Common myeloid progenitor, CD34-positive (primary cell): ENCODE measurements at regions not wholly inside any gene's neighbourhood (a gene's known extent, or its start where the extent isn't known, plus 50 kb on each side); places are given as distances from the start of the nearest gene placed in this dataset.

Experiments used
- CTCF ChIA-PET: fragments of 350-600 bp; sonication (Branson Sonifier 250); formaldehyde crosslinking; loops from one replicate; lab custom pipeline; 2021; ENCODE audit warnings: antibody characterized with exemption; lab: Charles Lee
- POLR2A ChIA-PET: fragments of 350-600 bp; sonication (Branson Sonifier 250); formaldehyde crosslinking; loops from one replicate; lab custom pipeline; 2021; ENCODE audit warnings: antibody characterized with exemption; lab: Charles Lee
- DNase-seq, 3 donors: peaks; one replicate each; pipeline versions ENCODE4 v3.0.0 to v3.0.0-alpha.2; 2013
- H3K27ac ChIP-seq, 2 experiments: 1 replicate in 1 of 2; 2 replicates in 1 of 2; pipeline ENCODE4 v1.7.0; 2013; ENCODE audit warnings: inconsistent platforms in 2 of 2, low read length in 2 of 2, mild to moderate bottlenecking in 2 of 2, low read depth in 1 of 2, moderate library complexity in 1 of 2; ENCODE audit not compliant: severe bottlenecking in 2 of 2, insufficient read depth in 1 of 2, poor library complexity in 1 of 2
- H3K27me3 ChIP-seq, 5 experiments: replicated peaks in 2 of 5; 1 replicate in 3 of 5; 2 replicates in 2 of 5; pipeline versions ENCODE4 v1.6.1 to v1.7.0; 2013; ENCODE audit warnings: low read length in 4 of 5, mild to moderate bottlenecking in 2 of 5, moderate library complexity in 2 of 5, inconsistent platforms in 1 of 5; ENCODE audit not compliant: insufficient read depth in 5 of 5, control insufficient read depth in 4 of 5
- H3K36me3 ChIP-seq, 4 experiments: 1 replicate in 2 of 4; 2 replicates in 2 of 4; pipeline versions ENCODE4 v1.6.1 to v1.7.0; 2013; ENCODE audit warnings: low read length in 3 of 4, control low read depth in 1 of 4, mild to moderate bottlenecking in 1 of 4; ENCODE audit not compliant: control insufficient read depth in 4 of 4, insufficient read depth in 4 of 4
- H3K4me1 ChIP-seq, 4 experiments: 1 replicate in 3 of 4; 2 replicates in 1 of 4; pipeline versions ENCODE4 v1.6.1 to v1.7.1; 2013; ENCODE audit warnings: low read length in 3 of 4, mild to moderate bottlenecking in 3 of 4, control low read depth in 1 of 4, inconsistent platforms in 1 of 4, moderate library complexity in 1 of 4; ENCODE audit not compliant: control insufficient read depth in 4 of 4, insufficient read depth in 4 of 4; ENCODE audit errors: control extremely low read depth in 1 of 4
- H3K4me3 ChIP-seq, 7 experiments: 1 replicate in 4 of 7; 2 replicates in 3 of 7; pipeline versions ENCODE4 v1.5.1 to v1.7.0; 2013; ENCODE audit warnings: mild to moderate bottlenecking in 7 of 7, low read length in 6 of 7, moderate library complexity in 6 of 7, inconsistent platforms in 2 of 7, low read depth in 2 of 7, control low read depth in 1 of 7; ENCODE audit not compliant: insufficient read depth in 4 of 7, control insufficient read depth in 1 of 7; ENCODE audit errors: extremely low read depth in 1 of 7
- H3K9me3 ChIP-seq, 5 experiments: 1 replicate in 4 of 5; 2 replicates in 1 of 5; pipeline versions ENCODE4 v1.6.1 to v1.7.1; 2013; ENCODE audit warnings: low read length in 4 of 5, mild to moderate bottlenecking in 2 of 5, inconsistent platforms in 1 of 5, low read depth in 1 of 5, moderate library complexity in 1 of 5; ENCODE audit not compliant: control insufficient read depth in 4 of 5, insufficient read depth in 2 of 5; ENCODE audit errors: control extremely low read depth in 1 of 5
- WGBS: methylation state at CpG from one replicate; pipeline ENCODE4 v1.1.5; 2013; ENCODE audit not compliant: insufficient coverage; 5-methylcytosine and 5-hydroxymethylcytosine counted together

DNA sequence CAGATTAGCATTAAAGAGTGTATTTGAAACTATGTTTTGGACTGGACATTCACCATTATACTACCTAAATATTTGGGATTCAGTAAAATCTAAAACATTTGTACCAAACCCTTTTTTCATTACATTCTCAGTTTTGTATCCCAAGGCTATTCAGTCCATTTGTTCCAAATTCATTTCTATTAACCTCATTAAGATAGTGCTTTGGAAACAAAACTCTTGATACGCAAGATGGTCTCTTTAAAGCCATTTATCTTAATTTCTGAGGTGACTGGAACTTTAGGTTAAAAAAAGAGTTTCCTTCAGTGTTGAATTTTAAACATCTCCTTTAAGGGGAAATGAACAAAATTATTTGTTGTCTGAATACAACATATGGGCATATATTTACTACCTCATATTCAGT, 702.5 kb upstream of the GRAMD2B start:
- CTCF ChIA-PET: no interaction called here
- WGBS: no CpG with 5 or more reads among the region's 1 CpG
- POLR2A ChIA-PET: no interaction called here
- no peaks in the 10 kb centered on the region for H3K27me3 ChIP-seq
- no peak overlapping the region for H3K4me3 ChIP-seq
- DNase-seq: no peak
- H3K9me3 ChIP-seq: no peaks in the 10 kb centered on the region
- H3K36me3 ChIP-seq: no peaks in the 10 kb centered on the region
- no peak overlapping the region for H3K27ac ChIP-seq
- no peaks in the 10 kb centered on the region for H3K4me1 ChIP-seq

GRCh38 chr5:125722550-125722949, 700.7 kb upstream of the GRAMD2B start:
- H3K36me3 ChIP-seq: no peaks in the 10 kb centered on the region
- POLR2A ChIA-PET: no interaction called here
- no peak overlapping the region for H3K4me3 ChIP-seq
- CTCF ChIA-PET: no interaction called here
- no peak for DNase-seq
- WGBS: no CpG with 5 or more reads among the region's 1 CpG
- H3K4me1 ChIP-seq: no peaks in the 10 kb centered on the region
- no peaks in the 10 kb centered on the region for H3K9me3 ChIP-seq
- H3K27ac ChIP-seq: no peak overlapping the region
- H3K27me3 ChIP-seq: no peaks in the 10 kb centered on the region

DNA sequence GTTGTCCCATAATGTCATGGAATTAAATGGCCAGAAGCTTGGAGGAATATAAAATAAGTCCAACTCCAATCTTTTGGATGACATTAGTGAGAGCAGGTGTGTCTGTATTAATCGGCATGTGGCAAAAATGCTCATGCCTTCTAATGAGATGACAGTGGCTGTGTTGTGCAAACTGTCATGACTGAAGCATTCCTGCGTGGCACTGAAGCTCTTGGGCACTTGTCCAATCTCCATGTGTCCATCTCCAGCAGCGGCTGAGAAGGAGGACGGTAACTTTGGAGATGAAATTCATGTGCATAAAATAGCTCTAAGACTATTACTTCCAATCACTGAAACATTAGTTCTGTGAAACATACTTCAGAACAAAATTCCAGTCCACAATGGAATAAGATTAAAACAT, 697.5 kb upstream of the GRAMD2B start:
- WGBS: 100% methylated on average over 1 of the region's 4 CpGs
- H3K27ac ChIP-seq: no peak overlapping the region
- no peak overlapping the region for H3K4me3 ChIP-seq
- no peaks in the 10 kb centered on the region for H3K4me1 ChIP-seq
- no peak for DNase-seq
- ChIA-PET CTCF (no interaction called here), POLR2A (no interaction called here)
- no peaks in the 10 kb centered on the region for H3K36me3 ChIP-seq
- H3K9me3 ChIP-seq: peaks cover 0 to 4% (median 3%) of the 10 kb centered on the region in 5 experiments
- H3K27me3 ChIP-seq: no peaks in the 10 kb centered on the region

GRCh38 chr5:125743939-125744338, 679.3 kb upstream of the GRAMD2B start:
- H3K4me3 ChIP-seq: no peak overlapping the region
- no peaks in the 10 kb centered on the region for H3K36me3 ChIP-seq
- no peaks in the 10 kb centered on the region for H3K27me3 ChIP-seq
- no peaks in the 10 kb centered on the region for H3K9me3 ChIP-seq
- DNase-seq: no peak
- POLR2A ChIA-PET: no interaction called here
- no peaks in the 10 kb centered on the region for H3K4me1 ChIP-seq
- no peak overlapping the region for H3K27ac ChIP-seq
- whole genome bisulfite sequencing: 100% methylated on average over 2 of the region's 3 CpGs
- CTCF ChIA-PET: no interaction called here

- DNase-seq: no peak
Observed at GRCh38 chr5:125746917-125747316, 676.3 kb upstream of the GRAMD2B start.

GRCh38 chr5:125750147-125750860, 672.9 kb upstream of the GRAMD2B start:
- no peaks in the 10 kb centered on the region for H3K27me3 ChIP-seq
- WGBS: no CpG with 5 or more reads among the region's 3 CpGs
- no peak overlapping the region for H3K27ac ChIP-seq
- ChIA-PET CTCF (no interaction called here), POLR2A (no interaction called here)
- H3K9me3 ChIP-seq: no peaks in the 10 kb centered on the region
- no peaks in the 10 kb centered on the region for H3K4me1 ChIP-seq
- no peak for DNase-seq
- H3K4me3 ChIP-seq: no peak overlapping the region
- no peaks in the 10 kb centered on the region for H3K36me3 ChIP-seq

More at GRCh38 chr5:125746917-125747316, 676.3 kb upstream of the GRAMD2B start:
- no peaks in the 10 kb centered on the region for H3K36me3 ChIP-seq
- ChIA-PET POLR2A (no interaction called here), CTCF (no interaction called here)
- H3K27me3 ChIP-seq: no peaks in the 10 kb centered on the region
- no peaks in the 10 kb centered on the region for H3K4me1 ChIP-seq
- H3K9me3 ChIP-seq: no peaks in the 10 kb centered on the region
- 100% methylated on average over 1 of the region's 1 CpG for WGBS
- no peak overlapping the region for H3K27ac ChIP-seq
- no peak overlapping the region for H3K4me3 ChIP-seq

DNA sequence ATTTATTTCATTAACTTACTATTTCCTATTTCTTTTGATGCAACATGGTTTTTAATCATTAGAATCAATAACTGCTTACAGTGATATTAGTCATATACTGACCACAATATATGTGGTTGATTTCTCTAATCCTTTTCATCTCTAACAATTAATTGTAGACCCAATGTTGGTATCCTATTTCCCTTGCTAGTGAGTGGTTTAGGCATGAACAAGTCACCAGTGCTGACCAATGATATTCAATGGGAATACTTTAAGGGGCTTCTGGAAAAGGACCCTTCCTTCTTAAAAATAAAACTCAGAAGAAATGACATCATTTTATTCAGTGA, 672.4 kb upstream of the GRAMD2B start:
- POLR2A ChIA-PET: no interaction called here
- no peaks in the 10 kb centered on the region for H3K36me3 ChIP-seq
- no peaks in the 10 kb centered on the region for H3K4me1 ChIP-seq
- no peak overlapping the region for H3K27ac ChIP-seq
- DNase-seq: no peak
- H3K27me3 ChIP-seq: no peaks in the 10 kb centered on the region
- H3K4me3 ChIP-seq: no peak overlapping the region
- H3K9me3 ChIP-seq: no peaks in the 10 kb centered on the region
- CTCF ChIA-PET: no interaction called here
